ENCODE measurements at regions not wholly inside any gene's neighbourhood (a gene's known extent, or its start where the extent isn't known, plus 50 kb on each side); places are given as distances from the start of the nearest gene placed in this dataset.

- Histone ChIP-seq H4K8ac (replicated peaks; ENCODE audit: insufficient read length, low read depth, low read length) (no peak overlapping the region), H3K23ac (ENCODE audit: insufficient read length, low read depth, low read length) (no peak overlapping the region), H2AK5ac (ENCODE audit: insufficient read length, low read length) (no peak overlapping the region), H3K27ac (ENCODE audit: insufficient read length, low read depth, low read length) (no peak overlapping the region), H2BK120ac (ENCODE audit: low read depth, low read length, poor library complexity, severe bottlenecking) (no peak overlapping the region), H2BK15ac (ENCODE audit: low read depth, low read length) (no peak overlapping the region), H2BK5ac (ENCODE audit: insufficient read length, low read length) (no peak overlapping the region), H3T11ph (ENCODE audit: low read length) (no peak overlapping the region), H4K5ac (ENCODE audit: insufficient read length, low read depth, low read length) (no peak overlapping the region), H2BK12ac (ENCODE audit: insufficient read length, low read depth, low read length) (no peak overlapping the region), H3K79me2 (ENCODE audit: insufficient read depth, low read length) (no peaks in the 10 kb centered on the region), H4K91ac (ENCODE audit: insufficient read length, low read depth, low read length) (no peak overlapping the region), H4K20me1 (ENCODE audit: control insufficient read depth, insufficient read depth, insufficient read length) (no peaks in the 10 kb centered on the region), H3K9me3 (ENCODE audit: control insufficient read depth, low read depth, low read length) (no peaks in the 10 kb centered on the region), H3K56ac (ENCODE audit: insufficient read length, low read depth, low read length) (no peak overlapping the region), H3K4me1 (ENCODE audit: insufficient read depth, low read length) (peaks cover 5% of the 10 kb centered on the region; the same call in 1 of the 2 replicates), H3K14ac (ENCODE audit: insufficient read depth, low read length) (no peak overlapping the region), H3K18ac (ENCODE audit: insufficient read length, low read depth, low read length) (no peak overlapping the region), H3K4ac (ENCODE audit: low read depth, low read length) (no peak overlapping the region), H3K9ac (ENCODE audit: extremely low read depth, insufficient read length, low read length) (no peak overlapping the region), H3K23me2 (ENCODE audit: insufficient read length, low read depth, low read length, poor library complexity, severe bottlenecking) (no peaks in the 10 kb centered on the region), H3K27me3 (ENCODE audit: insufficient read depth, low read length) (no peaks in the 10 kb centered on the region), H3K79me1 (ENCODE audit: insufficient read depth, low read depth, low read length, poor library complexity, severe bottlenecking) (no peaks in the 10 kb centered on the region), H2BK20ac (ENCODE audit: low read depth, low read length, poor library complexity, severe bottlenecking) (no peak overlapping the region), H2AFZ (ENCODE audit: low read length) (no peak overlapping the region), H3K4me2 (ENCODE audit: insufficient read depth, insufficient read length, low read length) (no peak overlapping the region)
- H3K4me1 Mint-ChIP-seq: peaks cover 28 to 31% of the 10 kb centered on the region in 2 experiments
- WGBS (ENCODE audit: extremely low coverage, insufficient read length, low lambda C conversion rate): no CpG with 5 or more reads among the region's 2 CpGs
- TF ChIP-seq, protein P1, sequence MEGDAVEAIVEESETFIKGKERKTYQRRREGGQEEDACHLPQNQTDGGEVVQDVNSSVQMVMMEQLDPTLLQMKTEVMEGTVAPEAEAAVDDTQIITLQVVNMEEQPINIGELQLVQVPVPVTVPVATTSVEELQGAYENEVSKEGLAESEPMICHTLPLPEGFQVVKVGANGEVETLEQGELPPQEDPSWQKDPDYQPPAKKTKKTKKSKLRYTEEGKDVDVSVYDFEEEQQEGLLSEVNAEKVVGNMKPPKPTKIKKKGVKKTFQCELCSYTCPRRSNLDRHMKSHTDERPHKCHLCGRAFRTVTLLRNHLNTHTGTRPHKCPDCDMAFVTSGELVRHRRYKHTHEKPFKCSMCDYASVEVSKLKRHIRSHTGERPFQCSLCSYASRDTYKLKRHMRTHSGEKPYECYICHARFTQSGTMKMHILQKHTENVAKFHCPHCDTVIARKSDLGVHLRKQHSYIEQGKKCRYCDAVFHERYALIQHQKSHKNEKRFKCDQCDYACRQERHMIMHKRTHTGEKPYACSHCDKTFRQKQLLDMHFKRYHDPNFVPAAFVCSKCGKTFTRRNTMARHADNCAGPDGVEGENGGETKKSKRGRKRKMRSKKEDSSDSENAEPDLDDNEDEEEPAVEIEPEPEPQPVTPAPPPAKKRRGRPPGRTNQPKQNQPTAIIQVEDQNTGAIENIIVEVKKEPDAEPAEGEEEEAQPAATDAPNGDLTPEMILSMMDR (conservative IDR thresholded peaks at IDR 0.05): no peak
- peaks cover 3 to 12% (median 5%) of the 10 kb centered on the region in 3 experiments; a peak in 5 of 7 replicates for H3K36me3 Mint-ChIP-seq (ENCODE audit: insufficient read depth in 1 of 3, low read depth in 3 of 3)
- no peak overlapping the region for H3K4me3 Mint-ChIP-seq
- H3K27me3 Mint-ChIP-seq (ENCODE audit: low read depth): peaks cover 2% of the 10 kb centered on the region; the same call in 1 of the 2 replicates
- peaks cover 5 to 7% of the 10 kb centered on the region in 2 experiments for H3K9me3 Mint-ChIP-seq
- H3K27ac Mint-ChIP-seq: no peak overlapping the region
- no peak for DNase-seq
Measured at GRCh38 chr3:20857636-20858035, 671.6 kb upstream of the SGO1 start.

Measured in H9 (cell line).